Kidney capillary endothelial cell (primary cell): ENCODE measurements at regions not wholly inside any gene's neighbourhood (a gene's known extent, or its start where the extent isn't known, plus 50 kb on each side); places are given as distances from the start of the nearest gene placed in this dataset.

Experiments used
- DNase-seq: peaks from one replicate; pipeline ENCODE4 v3.0.0-alpha.2; 2018; ENCODE audit warnings: low spot score

- no peak for DNase-seq
These were observed 260.3 kb downstream of the SLITRK6 start for GRCh38 chr13:85538957-85539356.

GRCh38 chr13:85537601-85538000, 261.6 kb downstream of the SLITRK6 start:
- no peak for DNase-seq

GRCh38 chr13:85536706-85537105, 262.5 kb downstream of the SLITRK6 start:
- DNase-seq, result no peak

- DNase-seq, result no peak
These were observed 263.7 kb downstream of the SLITRK6 start for GRCh38 chr13:85535316-85536084.

- no peak for DNase-seq
These were observed 265.3 kb downstream of the SLITRK6 start for GRCh38 chr13:85533911-85534310.

- no peak for DNase-seq
These were observed 270.0 kb downstream of the SLITRK6 start for GRCh38 chr13:85529218-85529594.

- no peak for DNase-seq
These were observed 270.6 kb downstream of the SLITRK6 start for GRCh38 chr13:85528491-85529217.

GRCh38 chr13:85527316-85527715, 271.9 kb downstream of the SLITRK6 start:
- no peak for DNase-seq

GRCh38 chr13:85525411-85525810, 273.8 kb downstream of the SLITRK6 start:
- no peak for DNase-seq

- no peak for DNase-seq
These were observed 277.6 kb downstream of the SLITRK6 start for GRCh38 chr13:85521657-85522056.

GRCh38 chr13:85520445-85520844, 278.8 kb downstream of the SLITRK6 start:
- no peak for DNase-seq

GRCh38 chr13:85519363-85519762, 279.9 kb downstream of the SLITRK6 start:
- DNase-seq, result no peak

- DNase-seq, result no peak
These were observed 286.8 kb downstream of the SLITRK6 start for GRCh38 chr13:85512421-85512820.

GRCh38 chr13:85509512-85509911, 289.7 kb downstream of the SLITRK6 start:
- no peak for DNase-seq

GRCh38 chr13:85508683-85509329, 290.4 kb downstream of the SLITRK6 start:
- no peak for DNase-seq

GRCh38 chr13:85503797-85504196, 295.4 kb downstream of the SLITRK6 start:
- no peak for DNase-seq

GRCh38 chr13:85501616-85502015, 297.6 kb downstream of the SLITRK6 start:
- DNase-seq, result no peak

- DNase-seq, result no peak
These were observed 298.4 kb downstream of the SLITRK6 start for GRCh38 chr13:85500696-85501256.

GRCh38 chr13:85498774-85499173, 300.4 kb downstream of the SLITRK6 start:
- DNase-seq, result no peak

GRCh38 chr13:85497652-85498051, 301.6 kb downstream of the SLITRK6 start:
- DNase-seq, result no peak

GRCh38 chr13:85492283-85492682, 306.9 kb downstream of the SLITRK6 start:
- DNase-seq, result no peak

GRCh38 chr13:85486663-85487062, 312.6 kb downstream of the SLITRK6 start:
- no peak for DNase-seq

GRCh38 chr13:85473144-85473543, 326.1 kb downstream of the SLITRK6 start:
- DNase-seq, result no peak
